HEK293 (cell line): ENCODE measurements at regions not wholly inside any gene's neighbourhood (a gene's known extent, or its start where the extent isn't known, plus 50 kb on each side); places are given as distances from the start of the nearest gene placed in this dataset.

Experiments
- CTCF ChIA-PET: fragments of 350-600 bp; formaldehyde crosslinking; extraction: SDS; loops from one replicate; lab custom pipeline; 2021; ENCODE audit warnings: antibody characterized with exemption; lab: Yijun Ruan, JAX
- POLR2A ChIA-PET: fragments of 300-600 bp; formaldehyde crosslinking; extraction: SDS; loops from one replicate; lab custom pipeline; 2020; ENCODE audit warnings: antibody characterized with exemption, inconsistent platforms; lab: Yijun Ruan, JAX
- H3K27ac ChIP-seq: fragments of 200-500 bp; sonication (Bioruptor generic); 2 replicates; pipeline ENCODE4 v1.5.1; 2014; ENCODE audit warnings: low read depth, low read length, control low read depth, inconsistent platforms; ENCODE audit errors: extremely low read depth
- H3K36me3 ChIP-seq, 2 experiments: fragments of 200-500 bp in 1 of 2; sonication (Bioruptor generic) in 1 of 2; 1 replicate in 1 of 2; 2 replicates in 1 of 2; pipeline ENCODE4 v1.5.1; 2014 to 2017; ENCODE audit warnings: inconsistent platforms in 2 of 2, low read length in 2 of 2; ENCODE audit not compliant: control insufficient read depth in 2 of 2, insufficient read depth in 1 of 2
- H3K4me1 ChIP-seq: fragments of 200-500 bp; sonication (Bioruptor generic); 2 replicates; pipeline ENCODE4 v1.5.1; 2014; ENCODE audit warnings: mild to moderate bottlenecking, low read length, inconsistent platforms; ENCODE audit not compliant: control insufficient read depth, insufficient read depth
- H3K4me3 ChIP-seq: 2 replicates; pipeline ENCODE4 v1.5.1; 2011; ENCODE audit warnings: low read depth, mild to moderate bottlenecking, control low read depth, low read length, moderate library complexity
- H3K9me3 ChIP-seq: fragments of 200-500 bp; sonication (Bioruptor generic); 2 replicates; pipeline ENCODE4 v1.5.1; 2014; ENCODE audit warnings: low read depth, low read length, inconsistent platforms; ENCODE audit not compliant: control insufficient read depth, insufficient read depth
- GLIS1 ChIP-seq: fragments of 450-650 bp; formaldehyde crosslinking; IDR thresholded peaks from 2 replicates; pipeline ENCODE4 v1.5.1; 2016; ENCODE audit warnings: missing biosample characterization, missing genetic modification characterization
- PRDM1 ChIP-seq: fragments of 450-650 bp; formaldehyde crosslinking; IDR thresholded peaks from 2 replicates; pipeline ENCODE4; 2016; ENCODE audit warnings: missing biosample characterization, missing genetic modification characterization
- REST ChIP-seq: fragments of 450-650 bp; formaldehyde crosslinking; IDR thresholded peaks from 2 replicates; pipeline ENCODE4 v1.5.1; 2016; ENCODE audit warnings: missing biosample characterization, missing genetic modification characterization
- SETDB1 ChIP-seq: IDR thresholded peaks from one replicate; pipeline ENCODE4 v1.6.1; 2017; ENCODE audit warnings: mild to moderate bottlenecking, low read length, moderate library complexity, mixed read lengths; ENCODE audit not compliant: insufficient read length
- ZBTB7A ChIP-seq: fragments of 450-650 bp; formaldehyde crosslinking; IDR thresholded peaks from 2 replicates; pipeline ENCODE4 v1.5.1; 2016; ENCODE audit warnings: low read depth, missing biosample characterization, missing genetic modification characterization
- ZIC2 ChIP-seq: fragments of 450-650 bp; formaldehyde crosslinking; IDR thresholded peaks from 2 replicates; pipeline ENCODE4 v1.5.1; 2016; ENCODE audit warnings: missing biosample characterization, missing genetic modification characterization
- ZNF121 ChIP-seq: fragments of 450-650 bp; formaldehyde crosslinking; IDR thresholded peaks from 2 replicates; pipeline ENCODE4 v1.5.1; 2016; ENCODE audit warnings: missing biosample characterization, missing genetic modification characterization
- ZNF133 ChIP-seq: fragments of 450-650 bp; formaldehyde crosslinking; IDR thresholded peaks from 2 replicates; pipeline ENCODE4 v1.5.1; 2016; ENCODE audit warnings: missing biosample characterization, missing genetic modification characterization
- ZNF146 ChIP-seq: fragments of 450-650 bp; formaldehyde crosslinking; IDR thresholded peaks from 2 replicates; pipeline ENCODE4 v1.5.1; 2016; ENCODE audit warnings: missing biosample characterization, missing genetic modification characterization
- ZNF16 ChIP-seq: fragments of 450-650 bp; formaldehyde crosslinking; IDR thresholded peaks from 2 replicates; pipeline ENCODE4 v1.5.1; 2016; ENCODE audit warnings: low read depth, missing biosample characterization, missing genetic modification characterization
- ZNF169 ChIP-seq: fragments of 450-650 bp; formaldehyde crosslinking; IDR thresholded peaks from 2 replicates; pipeline ENCODE4 v1.5.1; 2016; ENCODE audit warnings: missing biosample characterization, missing genetic modification characterization
- ZNF19 ChIP-seq: fragments of 450-650 bp; formaldehyde crosslinking; IDR thresholded peaks from 2 replicates; pipeline ENCODE4; 2016; ENCODE audit warnings: missing biosample characterization, missing genetic modification characterization, low read depth
- ZNF2 ChIP-seq: fragments of 450-650 bp; formaldehyde crosslinking; IDR thresholded peaks from 2 replicates; pipeline ENCODE4 v1.5.1; 2016; ENCODE audit warnings: missing biosample characterization, missing genetic modification characterization
- ZNF223 ChIP-seq: fragments of 450-650 bp; formaldehyde crosslinking; IDR thresholded peaks from 2 replicates; pipeline ENCODE4 v1.5.1; 2016; ENCODE audit warnings: missing biosample characterization, missing genetic modification characterization
- ZNF274 ChIP-seq, 2 experiments: fragments of 200-500 bp in 1 of 2; fragments of 450-650 bp in 1 of 2; sonication (Bioruptor generic) in 1 of 2; formaldehyde crosslinking in 1 of 2; IDR thresholded peaks; 2 replicates each; pipeline versions ENCODE4 v1.5.1 to v1.6.1; 2014 to 2016; ENCODE audit warnings: borderline replicate concordance in 1 of 2, inconsistent platforms in 1 of 2, low read length in 1 of 2, missing biosample characterization in 1 of 2, missing genetic modification characterization in 1 of 2
- ZNF350 ChIP-seq: fragments of 450-650 bp; formaldehyde crosslinking; IDR thresholded peaks from 2 replicates; pipeline ENCODE4 v1.5.0; 2017; ENCODE audit warnings: missing biosample characterization, mild to moderate bottlenecking, missing genetic modification characterization
- ZNF514 ChIP-seq: fragments of 450-650 bp; formaldehyde crosslinking; IDR thresholded peaks from 2 replicates; pipeline ENCODE4 v1.5.1; 2016; ENCODE audit warnings: missing biosample characterization, missing genetic modification characterization
- ZNF558 ChIP-seq: fragments of 450-650 bp; formaldehyde crosslinking; IDR thresholded peaks from 2 replicates; pipeline ENCODE4 v1.5.1; 2016; ENCODE audit warnings: missing biosample characterization, missing genetic modification characterization
- ZNF560 ChIP-seq: fragments of 450-650 bp; formaldehyde crosslinking; IDR thresholded peaks from 2 replicates; pipeline ENCODE4 v1.5.1; 2017; ENCODE audit warnings: missing biosample characterization, missing genetic modification characterization, borderline replicate concordance
- ZNF626 ChIP-seq: fragments of 450-650 bp; sonication (Bioruptor Pico); formaldehyde crosslinking; IDR thresholded peaks from 2 replicates; pipeline ENCODE4 v1.5.1; 2018; ENCODE audit warnings: missing biosample characterization, missing genetic modification characterization, inconsistent platforms
- ZNF664 ChIP-seq: fragments of 450-650 bp; formaldehyde crosslinking; IDR thresholded peaks from 2 replicates; pipeline ENCODE4 v1.5.1; 2016; ENCODE audit warnings: missing biosample characterization, missing genetic modification characterization
- ZNF677 ChIP-seq: fragments of 450-650 bp; IDR thresholded peaks from 2 replicates; pipeline ENCODE4 v1.5.0; 2018; ENCODE audit warnings: missing biosample characterization, mild to moderate bottlenecking, missing genetic modification characterization, moderate library complexity
- ZNF777 ChIP-seq: fragments of 450-650 bp; formaldehyde crosslinking; IDR thresholded peaks from 2 replicates; pipeline ENCODE4 v1.5.1; 2017; ENCODE audit warnings: missing biosample characterization, missing genetic modification characterization, borderline replicate concordance
- TF ChIP-seq, protein P1 (sequence below): fragments of 450-650 bp; formaldehyde crosslinking; IDR thresholded peaks from 2 replicates; pipeline ENCODE4 v1.5.1; 2016; ENCODE audit warnings: missing biosample characterization, missing genetic modification characterization
- TF ChIP-seq, protein P2 (sequence below): fragments of 450-650 bp; formaldehyde crosslinking; IDR thresholded peaks from 2 replicates; pipeline ENCODE4 v1.5.1; 2016; ENCODE audit warnings: missing biosample characterization, missing genetic modification characterization
- TF ChIP-seq, protein P3 (sequence below): fragments of 450-650 bp; formaldehyde crosslinking; IDR thresholded peaks from 2 replicates; pipeline ENCODE4 v1.5.1; 2016; ENCODE audit warnings: missing biosample characterization, missing genetic modification characterization

DNA sequence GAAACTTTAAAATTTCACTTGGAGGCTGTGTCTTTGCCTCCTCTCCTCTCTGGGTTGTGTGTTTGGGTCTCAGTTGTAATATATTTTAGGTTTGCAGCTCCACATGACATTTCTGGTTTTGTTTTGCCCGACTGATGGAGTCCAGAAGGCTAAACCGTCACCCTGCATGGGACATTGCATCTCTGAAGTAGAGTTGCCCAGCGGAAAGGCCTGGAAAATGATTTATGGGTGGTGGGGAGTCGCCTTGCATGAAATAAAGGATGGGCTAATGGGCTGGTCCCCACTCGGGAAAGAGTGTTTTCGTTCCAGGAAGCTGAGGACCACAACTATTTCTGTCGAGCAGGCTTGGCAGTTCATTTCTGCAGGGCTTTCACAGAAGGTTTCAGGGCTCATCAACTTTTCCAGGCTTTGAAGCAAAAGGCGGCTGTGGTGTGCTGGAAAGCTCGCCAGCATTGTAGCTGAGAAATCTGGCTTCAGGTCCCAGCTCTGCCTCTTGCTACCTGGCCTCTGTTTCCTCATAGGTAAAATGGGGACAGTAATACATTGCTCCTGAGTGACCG is 74.8 kb upstream of the GSC start:
- CTCF ChIA-PET = no interaction called here
- no peak overlapping the region for H3K4me3 ChIP-seq
- H3K27ac ChIP-seq = no peak overlapping the region
- POLR2A ChIA-PET = no interaction called here
- no peaks in the 10 kb centered on the region for H3K9me3 ChIP-seq
- H3K4me1 ChIP-seq = no peaks in the 10 kb centered on the region
- no peaks in the 10 kb centered on the region for H3K36me3 ChIP-seq
- no peak for TF ChIP-seq SETDB1
- no peak for TF ChIP-seq ZNF677 (tag by site-specific recombination)
- TF ChIP-seq REST (tag by site-specific recombination) = no peak
- TF ChIP-seq ZNF777 (tag by site-specific recombination) = no peak
- no peak for TF ChIP-seq ZNF350 (tag by site-specific recombination)
- TF ChIP-seq, protein P1, sequence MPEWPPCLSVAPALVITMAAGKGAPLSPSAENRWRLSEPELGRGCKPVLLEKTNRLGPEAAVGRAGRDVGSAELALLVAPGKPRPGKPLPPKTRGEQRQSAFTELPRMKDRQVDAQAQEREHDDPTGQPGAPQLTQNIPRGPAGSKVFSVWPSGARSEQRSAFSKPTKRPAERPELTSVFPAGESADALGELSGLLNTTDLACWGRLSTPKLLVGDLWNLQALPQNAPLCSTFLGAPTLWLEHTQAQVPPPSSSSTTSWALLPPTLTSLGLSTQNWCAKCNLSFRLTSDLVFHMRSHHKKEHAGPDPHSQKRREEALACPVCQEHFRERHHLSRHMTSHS (tag by site-specific recombination) = no peak
- no peak for TF ChIP-seq ZNF274 (IDR thresholded peaks at IDR 0.05; ENCODE audit: low read length)
- no peak for TF ChIP-seq ZNF274 (tag by site-specific recombination; IDR thresholded peaks at IDR 0.05; ENCODE audit: borderline replicate concordance)

DNA sequence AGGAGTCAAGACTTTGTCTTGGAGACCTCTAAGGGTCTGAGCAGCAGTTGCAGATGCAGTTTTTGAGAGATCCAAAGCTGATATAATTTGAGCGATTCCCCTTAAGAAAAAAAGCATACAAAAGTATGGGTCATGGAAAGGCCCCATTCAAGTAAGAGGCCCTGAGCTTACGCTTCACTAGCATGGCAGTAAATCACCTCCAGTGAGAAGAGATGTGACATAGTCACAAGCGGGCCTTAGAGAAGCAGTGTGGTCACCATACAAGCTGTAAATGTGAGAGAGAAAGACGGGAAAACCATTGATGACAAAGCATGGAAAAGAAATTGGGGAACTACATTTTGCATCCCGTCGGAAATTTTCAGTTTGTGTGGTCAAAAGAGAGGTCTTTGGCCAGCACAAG is 70.6 kb upstream of the GSC start:
- no peak overlapping the region for H3K4me3 ChIP-seq
- no peak for TF ChIP-seq ZNF626 (tag by site-specific recombination)
- TF ChIP-seq, protein P2, sequence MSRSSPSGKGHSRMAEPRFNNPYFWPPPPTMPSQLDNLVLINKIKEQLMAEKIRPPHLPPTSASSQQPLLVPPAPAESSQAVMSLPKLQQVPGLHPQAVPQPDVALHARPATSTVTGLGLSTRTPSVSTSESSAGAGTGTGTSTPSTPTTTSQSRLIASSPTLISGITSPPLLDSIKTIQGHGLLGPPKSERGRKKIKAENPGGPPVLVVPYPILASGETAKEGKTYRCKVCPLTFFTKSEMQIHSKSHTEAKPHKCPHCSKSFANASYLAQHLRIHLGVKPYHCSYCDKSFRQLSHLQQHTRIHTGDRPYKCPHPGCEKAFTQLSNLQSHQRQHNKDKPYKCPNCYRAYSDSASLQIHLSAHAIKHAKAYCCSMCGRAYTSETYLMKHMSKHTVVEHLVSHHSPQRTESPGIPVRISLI (tag by site-specific recombination) = no peak
- no peak for TF ChIP-seq ZIC2
- no peak for TF ChIP-seq ZNF19 (tag by site-specific recombination)
- TF ChIP-seq ZBTB7A (tag by site-specific recombination) = no peak
- TF ChIP-seq GLIS1 (tag by site-specific recombination) = no peak
- TF ChIP-seq, protein P3, sequence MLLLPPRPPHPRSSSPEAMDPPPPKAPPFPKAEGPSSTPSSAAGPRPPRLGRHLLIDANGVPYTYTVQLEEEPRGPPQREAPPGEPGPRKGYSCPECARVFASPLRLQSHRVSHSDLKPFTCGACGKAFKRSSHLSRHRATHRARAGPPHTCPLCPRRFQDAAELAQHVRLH = no peak
- no peak for TF ChIP-seq ZNF2 (tag by site-specific recombination)
- TF ChIP-seq ZNF223 = no peak
- TF ChIP-seq ZNF558 (tag by site-specific recombination) = no peak
- no peak for TF ChIP-seq PRDM1 (tag by site-specific recombination)
- no peak for TF ChIP-seq ZNF560 (tag by site-specific recombination)
- no peak for TF ChIP-seq ZNF133 (tag by site-specific recombination)
- no peak for TF ChIP-seq ZNF16
- TF ChIP-seq, protein P1 (tag by site-specific recombination) = no peak
- no peak for TF ChIP-seq ZNF169 (tag by site-specific recombination)
- TF ChIP-seq ZNF514 (tag by site-specific recombination) = no peak
- no peak for TF ChIP-seq ZNF664 (tag by site-specific recombination)
- TF ChIP-seq ZNF146 (tag by site-specific recombination) = no peak
- TF ChIP-seq ZNF121 (tag by site-specific recombination) = no peak
- H3K36me3 ChIP-seq = no peaks in the 10 kb centered on the region
- H3K27ac ChIP-seq = no peak overlapping the region
- ChIA-PET CTCF (interaction anchor here (0.5 to 0.6 kb wide), 2 partner anchors 436 to 612 kb away, joined by 3 read pairs; no protein-coding TSS in a partner anchor), POLR2A (no interaction called here)
- no peaks in the 10 kb centered on the region for H3K9me3 ChIP-seq
- H3K4me1 ChIP-seq = no peaks in the 10 kb centered on the region
